ENCODE measurements at regions not wholly inside any gene's neighbourhood (a gene's known extent, or its start where the extent isn't known, plus 50 kb on each side); places are given as distances from the start of the nearest gene placed in this dataset.

DNA sequence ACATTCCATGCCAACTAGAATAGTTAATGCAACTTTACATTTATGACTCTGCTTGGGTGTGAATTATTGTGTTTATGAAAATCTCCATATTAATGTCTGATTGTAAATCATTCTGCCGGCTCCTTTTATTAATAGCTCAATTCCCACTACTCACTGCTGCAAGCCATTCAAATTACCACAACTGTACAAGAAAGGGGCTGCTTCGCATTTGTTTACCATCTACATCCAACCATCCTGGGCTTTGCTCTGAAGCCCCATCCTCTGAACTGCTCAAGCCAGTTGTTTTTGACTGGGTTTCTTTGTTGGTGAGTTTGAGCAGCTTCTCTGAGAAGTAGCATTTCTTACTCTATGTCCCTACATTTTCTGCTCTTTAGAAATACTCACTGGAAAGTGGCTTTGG is 451.6 kb upstream of the CADM1 start:
- Mint-ChIP-seq H3K27ac (no peak overlapping the region), H3K4me1 (no peaks in the 10 kb centered on the region), H3K27me3 (peaks cover 2% of the 10 kb centered on the region), H3K4me3 (no peak overlapping the region), H3K9me3 (peaks cover 10% of the 10 kb centered on the region), H3K36me3 (no peaks in the 10 kb centered on the region)

- Mint-ChIP-seq H3K4me1 (no peaks in the 10 kb centered on the region), H3K27me3 (no peaks in the 10 kb centered on the region), H3K36me3 (no peaks in the 10 kb centered on the region), H3K4me3 (no peak overlapping the region), H3K9me3 (peaks cover 27% of the 10 kb centered on the region), H3K27ac (no peak overlapping the region)
These were observed 446.4 kb upstream of the CADM1 start for GRCh38 chr11:115950660-115951059.

DNA sequence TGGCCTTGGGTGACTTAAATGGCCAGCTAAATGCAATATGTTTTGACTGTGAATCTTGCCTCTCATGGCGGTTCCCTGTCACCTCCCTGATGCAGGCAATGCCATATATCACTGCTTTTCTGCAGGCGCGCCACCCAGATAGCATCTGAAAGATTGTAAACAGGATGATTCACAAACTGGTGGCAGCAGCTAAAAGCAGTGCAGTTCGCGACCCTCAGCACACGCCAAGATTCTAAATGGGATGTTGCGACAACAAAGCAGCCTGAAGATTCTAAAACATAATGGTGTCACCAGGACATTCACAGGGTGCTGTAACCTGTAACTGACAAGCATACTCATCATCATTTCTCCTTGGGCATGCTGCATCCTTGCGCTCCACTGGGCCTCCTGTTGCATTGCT is 440.4 kb upstream of the CADM1 start:
- Mint-ChIP-seq H3K36me3 (no peaks in the 10 kb centered on the region), H3K27me3 (no peaks in the 10 kb centered on the region), H3K9me3 (peaks cover 20% of the 10 kb centered on the region), H3K4me1 (no peaks in the 10 kb centered on the region), H3K27ac (no peak overlapping the region), H3K4me3 (no peak overlapping the region)

GRCh38 chr11:115942011-115942410 is 437.8 kb upstream of the CADM1 start:
- no peaks in the 10 kb centered on the region for H3K36me3 Mint-ChIP-seq
- no peaks in the 10 kb centered on the region for H3K4me1 Mint-ChIP-seq
- H3K4me3 Mint-ChIP-seq = no peak overlapping the region
- no peaks in the 10 kb centered on the region for H3K27me3 Mint-ChIP-seq
- no peak overlapping the region for H3K27ac Mint-ChIP-seq
- peaks cover 12% of the 10 kb centered on the region for H3K9me3 Mint-ChIP-seq

DNA sequence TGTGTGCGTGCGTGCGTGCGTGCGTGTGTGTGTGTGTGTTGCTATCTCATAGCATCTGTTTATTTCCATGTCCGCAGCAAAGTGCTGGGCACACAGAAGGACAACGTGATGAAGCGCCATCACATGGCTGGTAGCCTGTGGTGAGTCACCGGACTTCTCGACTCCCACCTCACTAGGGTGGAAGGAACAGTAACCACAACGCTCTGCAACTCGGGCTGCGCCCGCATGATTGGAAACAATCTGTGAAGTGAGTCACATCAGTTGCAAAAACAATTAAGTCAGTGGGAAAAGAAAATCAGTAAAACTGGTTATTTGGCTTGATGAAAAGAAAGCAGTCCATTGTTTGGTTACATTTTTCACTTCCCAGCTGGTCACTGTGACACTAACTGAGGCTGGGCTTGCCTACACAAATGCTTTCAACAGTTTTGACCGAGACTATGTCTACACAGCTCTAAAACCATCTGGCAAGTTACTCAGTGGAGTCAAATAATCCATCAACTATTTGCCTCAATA is 437.3 kb upstream of the CADM1 start:
- Mint-ChIP-seq H3K9me3 (peaks cover 12% of the 10 kb centered on the region), H3K27ac (no peak overlapping the region), H3K27me3 (no peaks in the 10 kb centered on the region), H3K36me3 (no peaks in the 10 kb centered on the region), H3K4me1 (no peaks in the 10 kb centered on the region), H3K4me3 (no peak overlapping the region)

GRCh38 chr11:115941044-115941443 is 436.8 kb upstream of the CADM1 start:
- no peak overlapping the region for H3K4me3 Mint-ChIP-seq
- no peaks in the 10 kb centered on the region for H3K27me3 Mint-ChIP-seq
- H3K36me3 Mint-ChIP-seq = no peaks in the 10 kb centered on the region
- H3K27ac Mint-ChIP-seq = no peak overlapping the region
- no peaks in the 10 kb centered on the region for H3K4me1 Mint-ChIP-seq
- H3K9me3 Mint-ChIP-seq = peaks cover 7% of the 10 kb centered on the region

DNA sequence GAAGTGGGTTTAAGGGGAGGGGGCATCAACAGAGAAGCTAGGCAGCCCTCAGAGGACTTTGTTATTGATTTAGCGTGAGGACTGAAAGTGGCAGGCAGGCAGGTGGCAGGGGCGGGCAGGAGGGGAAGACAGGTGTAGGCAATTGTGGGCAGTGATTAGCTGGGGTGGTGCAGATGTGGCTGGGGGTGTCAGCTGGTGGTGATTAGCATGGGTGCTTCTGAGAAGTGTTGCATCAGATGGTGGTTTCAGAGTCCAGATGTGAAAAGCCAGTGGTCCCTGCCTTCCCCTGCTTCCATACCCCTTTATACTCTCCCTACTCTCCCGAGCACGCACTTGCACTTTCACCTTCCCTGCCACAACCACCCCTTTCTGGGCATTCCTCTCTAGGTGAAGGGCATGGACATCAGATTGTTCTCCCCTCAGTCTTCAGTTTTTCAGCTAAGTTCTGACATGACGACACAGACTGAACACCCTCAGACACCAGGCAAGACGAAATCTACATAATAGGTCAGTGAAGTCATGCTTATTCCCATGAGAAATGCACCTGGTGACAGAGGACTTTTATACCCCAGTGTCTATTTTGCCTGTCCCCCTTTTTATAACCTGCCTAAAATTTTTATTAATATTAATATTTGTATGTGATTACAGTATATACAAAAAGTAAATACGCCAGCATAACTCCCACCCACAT is 435.7 kb upstream of the CADM1 start:
- Mint-ChIP-seq H3K36me3 (no peaks in the 10 kb centered on the region), H3K4me3 (no peak overlapping the region), H3K9me3 (peaks cover under 1% of the 10 kb centered on the region), H3K27me3 (no peaks in the 10 kb centered on the region), H3K4me1 (no peaks in the 10 kb centered on the region), H3K27ac (no peak overlapping the region)

DNA sequence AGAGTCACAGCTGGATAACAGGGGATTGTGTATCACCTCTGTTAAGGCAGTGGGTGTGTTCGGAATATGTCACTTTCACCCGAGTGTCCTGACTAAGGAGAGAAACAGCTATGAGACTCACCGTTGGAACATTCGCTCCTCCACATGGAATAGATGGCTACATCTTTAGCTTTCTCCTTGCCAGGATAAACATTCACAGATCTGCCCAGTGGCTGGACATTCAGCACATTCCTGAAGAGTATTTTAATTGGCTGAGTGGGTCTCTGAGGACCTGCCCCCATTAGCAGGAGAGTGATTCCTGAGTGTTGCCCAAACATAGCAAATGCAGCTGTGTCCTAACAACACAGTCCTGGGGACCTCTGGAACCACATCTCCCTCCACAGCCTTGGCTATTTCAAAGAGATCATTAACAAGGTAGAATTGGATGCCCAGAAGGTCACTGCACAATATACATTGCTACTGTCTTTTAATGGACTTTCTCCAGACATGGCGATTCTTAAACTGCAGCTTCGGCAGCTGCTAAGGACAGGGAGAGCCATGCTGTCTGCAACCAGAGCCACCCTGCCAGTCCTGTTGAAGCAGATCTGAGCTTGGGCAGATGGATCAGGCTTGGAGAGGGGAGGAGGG is 435.0 kb upstream of the CADM1 start:
- Mint-ChIP-seq H3K4me1 (no peaks in the 10 kb centered on the region), H3K4me3 (no peak overlapping the region), H3K27ac (no peak overlapping the region), H3K36me3 (no peaks in the 10 kb centered on the region), H3K9me3 (peaks cover 6% of the 10 kb centered on the region), H3K27me3 (no peaks in the 10 kb centered on the region)

DNA sequence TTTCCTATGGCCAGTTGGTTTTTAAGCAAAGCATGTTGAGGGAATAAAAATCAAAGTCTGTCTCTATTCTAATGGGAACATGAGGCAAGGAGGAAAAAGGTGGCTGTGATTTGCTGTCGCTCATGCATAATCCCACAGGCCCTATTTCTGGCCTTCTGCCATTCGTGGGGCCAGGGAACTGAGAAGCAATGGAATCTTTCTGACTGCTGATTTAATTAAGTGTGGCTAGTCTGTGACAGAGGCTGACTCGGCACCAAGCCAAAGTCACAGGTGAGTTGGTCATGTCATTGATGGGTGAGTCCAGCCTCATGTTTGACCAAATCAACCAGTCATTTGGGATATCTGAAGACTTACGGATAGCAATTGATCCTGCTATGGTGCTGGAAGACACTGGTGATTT is 429.3 kb upstream of the CADM1 start:
- H3K27ac Mint-ChIP-seq = no peak overlapping the region
- H3K27me3 Mint-ChIP-seq = no peaks in the 10 kb centered on the region
- no peaks in the 10 kb centered on the region for H3K36me3 Mint-ChIP-seq
- no peak overlapping the region for H3K4me3 Mint-ChIP-seq
- H3K4me1 Mint-ChIP-seq = no peaks in the 10 kb centered on the region
- H3K9me3 Mint-ChIP-seq = peaks cover 12% of the 10 kb centered on the region

DNA sequence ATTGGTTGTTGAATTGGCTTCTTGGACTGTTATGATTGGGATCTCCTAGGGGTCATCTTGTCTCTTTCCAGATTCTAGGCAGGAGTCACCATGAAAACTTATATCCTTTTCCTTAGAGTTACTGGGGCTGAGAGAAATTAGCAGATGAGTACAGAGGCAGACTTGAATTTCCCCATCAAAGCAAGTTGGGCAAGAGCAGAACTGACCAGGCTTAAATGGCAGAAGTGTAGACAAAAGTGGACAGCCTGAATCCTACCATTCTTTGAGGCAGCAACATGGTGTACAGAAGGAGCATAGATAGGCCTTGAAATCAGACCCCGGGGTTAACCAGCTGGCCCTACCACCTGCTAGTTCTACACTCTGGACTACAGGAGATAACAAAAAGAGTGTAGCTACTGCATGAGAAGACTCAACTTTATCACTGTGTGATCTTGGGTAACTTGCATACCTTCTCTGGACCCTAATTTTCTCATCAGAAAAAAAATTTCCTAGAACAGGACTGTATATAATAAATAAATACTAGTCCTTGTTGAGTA is 427.4 kb upstream of the CADM1 start:
- Mint-ChIP-seq H3K27ac (no peak overlapping the region), H3K36me3 (no peaks in the 10 kb centered on the region), H3K27me3 (no peaks in the 10 kb centered on the region), H3K9me3 (peaks cover 12% of the 10 kb centered on the region), H3K4me1 (no peaks in the 10 kb centered on the region), H3K4me3 (no peak overlapping the region)

DNA sequence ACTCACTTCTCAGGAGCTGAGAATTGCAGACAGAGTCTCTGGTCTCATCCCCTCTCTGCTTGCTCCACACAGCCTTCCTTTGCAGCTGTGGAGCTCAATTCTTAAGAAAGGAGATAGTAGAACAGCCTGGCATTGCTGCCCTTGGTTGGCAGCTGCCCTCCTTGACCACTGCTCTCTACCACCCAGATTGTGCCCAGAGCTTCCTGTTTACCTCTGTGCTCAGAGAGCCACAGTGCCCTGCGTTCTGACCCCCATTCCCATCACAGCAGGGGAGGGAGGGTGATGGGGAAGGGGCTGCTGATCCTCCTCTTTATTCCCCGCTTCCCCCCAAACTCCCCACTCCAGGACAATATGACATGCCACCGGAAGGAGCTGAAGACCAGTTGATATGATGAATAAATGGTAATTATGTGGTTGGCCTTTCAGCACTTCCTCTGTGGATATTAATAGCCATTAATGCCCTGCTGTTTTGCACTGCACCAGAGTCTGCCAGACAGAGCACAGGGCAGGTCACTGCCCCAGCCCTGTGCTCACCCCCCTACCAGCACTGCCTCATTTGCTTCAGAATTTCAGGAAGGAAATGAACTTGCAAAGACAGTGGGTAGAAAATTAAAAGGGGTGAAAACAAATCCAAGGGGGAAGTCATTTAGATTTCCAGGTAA is 426.8 kb upstream of the CADM1 start:
- no peaks in the 10 kb centered on the region for H3K36me3 Mint-ChIP-seq
- no peak overlapping the region for H3K27ac Mint-ChIP-seq
- H3K4me3 Mint-ChIP-seq = no peak overlapping the region
- H3K4me1 Mint-ChIP-seq = no peaks in the 10 kb centered on the region
- H3K9me3 Mint-ChIP-seq = peaks cover 12% of the 10 kb centered on the region
- H3K27me3 Mint-ChIP-seq = no peaks in the 10 kb centered on the region

GRCh38 chr11:115930291-115930690 is 426.1 kb upstream of the CADM1 start:
- Mint-ChIP-seq H3K4me3 (no peak overlapping the region), H3K9me3 (peaks cover 12% of the 10 kb centered on the region), H3K27me3 (no peaks in the 10 kb centered on the region), H3K27ac (no peak overlapping the region), H3K4me1 (no peaks in the 10 kb centered on the region), H3K36me3 (no peaks in the 10 kb centered on the region)

DNA sequence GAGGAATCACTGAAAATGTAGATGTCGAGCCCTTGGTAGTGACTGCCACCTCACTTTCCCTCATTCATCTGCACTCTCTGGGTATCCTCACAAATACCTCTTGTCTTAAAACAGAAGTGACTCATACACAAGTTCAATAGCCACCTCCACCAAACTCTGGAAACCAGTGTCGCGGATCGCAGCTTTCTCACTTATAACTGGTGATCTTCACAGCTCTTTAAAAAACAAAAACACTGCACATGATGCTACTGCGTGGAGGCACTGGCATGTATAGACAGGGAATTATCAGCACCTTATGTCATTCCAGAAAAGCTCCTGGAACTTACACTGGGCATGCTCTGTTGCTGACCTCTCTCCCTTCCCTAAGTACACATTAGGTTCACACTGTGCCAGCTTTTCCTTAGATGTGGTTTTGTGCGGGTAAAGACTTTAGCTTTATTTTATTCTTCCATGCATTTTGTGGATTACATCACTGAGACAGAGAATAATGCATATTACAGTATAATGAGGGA is 425.5 kb upstream of the CADM1 start:
- Mint-ChIP-seq H3K4me3 (no peak overlapping the region), H3K4me1 (no peaks in the 10 kb centered on the region), H3K9me3 (peaks cover 9% of the 10 kb centered on the region), H3K36me3 (no peaks in the 10 kb centered on the region), H3K27me3 (no peaks in the 10 kb centered on the region), H3K27ac (no peak overlapping the region)

- Mint-ChIP-seq H3K4me3 (no peak overlapping the region), H3K27ac (no peak overlapping the region), H3K4me1 (no peaks in the 10 kb centered on the region), H3K9me3 (peaks cover 5% of the 10 kb centered on the region), H3K27me3 (no peaks in the 10 kb centered on the region), H3K36me3 (no peaks in the 10 kb centered on the region)
These were observed 424.6 kb upstream of the CADM1 start for GRCh38 chr11:115928811-115929210.

GRCh38 chr11:115927823-115928329 is 423.7 kb upstream of the CADM1 start:
- H3K4me1 Mint-ChIP-seq = no peaks in the 10 kb centered on the region
- no peaks in the 10 kb centered on the region for H3K36me3 Mint-ChIP-seq
- H3K4me3 Mint-ChIP-seq = no peak overlapping the region
- no peak overlapping the region for H3K27ac Mint-ChIP-seq
- H3K9me3 Mint-ChIP-seq = no peaks in the 10 kb centered on the region
- no peaks in the 10 kb centered on the region for H3K27me3 Mint-ChIP-seq

DNA sequence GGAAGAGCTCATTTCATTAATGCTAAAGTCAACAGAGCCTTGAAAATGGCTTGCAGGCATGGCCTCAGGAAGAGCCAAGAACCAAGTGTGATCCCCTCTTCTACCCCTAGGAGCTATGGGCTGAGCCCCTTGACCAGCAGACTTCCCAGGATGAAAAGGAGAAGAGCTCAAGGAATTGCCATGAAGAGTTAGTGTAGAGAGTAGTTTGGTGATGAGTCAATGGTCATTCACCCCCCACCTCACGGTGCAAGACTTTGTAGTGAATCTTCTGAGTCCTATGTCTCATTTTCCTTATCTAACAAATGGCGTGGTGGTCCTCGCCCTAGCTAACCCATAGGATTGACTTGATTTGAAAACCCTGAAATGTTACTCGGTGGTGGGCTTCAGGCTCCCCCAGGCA is 422.4 kb upstream of the CADM1 start:
- Mint-ChIP-seq H3K9me3 (no peaks in the 10 kb centered on the region), H3K27ac (no peak overlapping the region), H3K4me3 (no peak overlapping the region), H3K36me3 (no peaks in the 10 kb centered on the region), H3K4me1 (no peaks in the 10 kb centered on the region), H3K27me3 (no peaks in the 10 kb centered on the region)

All from activated naive CD4-positive, alpha-beta T cell treated with anti-CD3 and anti-CD28 coated beads, Interleukin-2, amount 50 U/mL, for 24 hours (primary cell).